ENCODE measurements at regions not wholly inside any gene's neighbourhood (a gene's known extent, or its start where the extent isn't known, plus 50 kb on each side); places are given as distances from the start of the nearest gene placed in this dataset.

DNA sequence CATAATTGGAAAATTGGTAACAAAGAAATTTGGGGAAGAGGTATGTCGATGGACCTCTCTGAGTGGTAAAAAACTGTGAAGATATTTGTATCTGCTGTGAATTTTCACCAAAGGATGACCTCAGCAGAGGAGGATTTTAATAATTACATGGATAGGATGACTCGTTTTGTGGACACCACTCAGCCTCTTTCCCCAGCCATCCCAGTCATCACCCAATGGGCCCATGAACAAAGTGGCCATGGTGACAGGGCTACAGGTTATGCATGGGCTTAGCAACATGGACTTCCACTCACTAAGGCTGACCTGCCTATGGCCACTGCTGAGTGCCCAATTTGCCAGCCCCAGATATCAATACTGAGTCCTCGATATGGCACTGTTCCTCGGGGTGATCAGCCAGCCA is 577.5 kb upstream of the FBXO33 start:
- TF ChIP-seq TAF1 (IDR thresholded peaks at IDR 0.05; ENCODE audit: low read depth) (no peak), POLR2AphosphoS5 (IDR thresholded peaks at IDR 0.05) (no peak)

Data from neural cell (in vitro differentiated cells).